ENCODE measurements at regions not wholly inside any gene's neighbourhood (a gene's known extent, or its start where the extent isn't known, plus 50 kb on each side); places are given as distances from the start of the nearest gene placed in this dataset.

DNA sequence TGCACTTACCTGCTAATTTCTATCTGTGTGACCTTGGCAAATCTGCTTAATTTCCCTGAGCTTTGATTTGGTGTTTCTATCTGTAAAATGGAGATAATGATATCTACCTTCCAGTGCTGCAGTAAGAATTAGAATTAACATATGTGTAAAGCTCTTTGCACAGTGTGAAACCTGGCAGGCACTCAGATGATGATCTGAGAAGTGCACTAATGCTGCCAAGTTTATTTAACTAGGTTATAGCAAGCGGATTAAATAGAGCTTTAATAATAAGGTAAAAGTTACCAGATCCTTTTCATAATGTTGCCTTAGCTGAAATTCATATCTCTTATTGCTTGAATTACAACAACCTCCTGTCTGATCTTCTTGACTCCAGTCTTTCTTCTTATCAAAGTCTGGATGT, 315.3 kb upstream of the CD180 start:
- ATAC-seq = no peak
- TF ChIP-seq ZNF70 (CRISPR knock-in tag; IDR thresholded peaks at IDR 0.05) (no peak), ZNF565 (CRISPR knock-in tag; conservative IDR thresholded peaks at IDR 0.05; ENCODE audit: low read depth) (no peak)

DNA sequence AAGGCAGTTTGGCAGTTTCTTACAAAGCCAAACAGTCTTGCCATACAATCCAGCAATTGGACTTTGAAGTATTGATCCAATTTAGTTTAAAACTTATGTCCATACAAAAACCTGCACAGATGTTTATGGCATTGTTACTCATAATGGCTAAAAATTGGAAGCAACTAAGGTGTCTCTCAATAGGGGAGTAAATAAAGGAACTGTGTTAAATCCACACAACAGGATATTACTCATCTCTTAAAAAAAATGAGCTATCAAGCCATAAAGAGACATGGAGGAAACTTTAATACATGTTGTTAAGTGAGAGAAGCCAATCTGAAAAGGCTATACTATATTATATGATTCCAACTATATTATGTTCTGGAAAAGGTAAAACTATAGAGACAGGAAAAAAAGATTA, 313.6 kb upstream of the CD180 start:
- TF ChIP-seq, protein P1, sequence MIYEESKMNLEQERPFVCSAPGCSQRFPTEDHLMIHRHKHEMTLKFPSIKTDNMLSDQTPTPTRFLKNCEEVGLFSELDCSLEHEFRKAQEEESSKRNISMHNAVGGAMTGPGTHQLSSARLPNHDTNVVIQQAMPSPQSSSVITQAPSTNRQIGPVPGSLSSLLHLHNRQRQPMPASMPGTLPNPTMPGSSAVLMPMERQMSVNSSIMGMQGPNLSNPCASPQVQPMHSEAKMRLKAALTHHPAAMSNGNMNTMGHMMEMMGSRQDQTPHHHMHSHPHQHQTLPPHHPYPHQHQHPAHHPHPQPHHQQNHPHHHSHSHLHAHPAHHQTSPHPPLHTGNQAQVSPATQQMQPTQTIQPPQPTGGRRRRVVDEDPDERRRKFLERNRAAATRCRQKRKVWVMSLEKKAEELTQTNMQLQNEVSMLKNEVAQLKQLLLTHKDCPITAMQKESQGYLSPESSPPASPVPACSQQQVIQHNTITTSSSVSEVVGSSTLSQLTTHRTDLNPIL (CRISPR knock-in tag; IDR thresholded peaks at IDR 0.05; ENCODE audit: low read depth) = no peak
- TF ChIP-seq PPARA (CRISPR knock-in tag; IDR thresholded peaks at IDR 0.05; ENCODE audit: borderline replicate concordance) (no peak), SNAI2 (CRISPR knock-in tag; IDR thresholded peaks at IDR 0.05) (no peak), ZC3H10 (CRISPR knock-in tag; IDR thresholded peaks at IDR 0.05) (no peak)
- TF ChIP-seq, protein P2, sequence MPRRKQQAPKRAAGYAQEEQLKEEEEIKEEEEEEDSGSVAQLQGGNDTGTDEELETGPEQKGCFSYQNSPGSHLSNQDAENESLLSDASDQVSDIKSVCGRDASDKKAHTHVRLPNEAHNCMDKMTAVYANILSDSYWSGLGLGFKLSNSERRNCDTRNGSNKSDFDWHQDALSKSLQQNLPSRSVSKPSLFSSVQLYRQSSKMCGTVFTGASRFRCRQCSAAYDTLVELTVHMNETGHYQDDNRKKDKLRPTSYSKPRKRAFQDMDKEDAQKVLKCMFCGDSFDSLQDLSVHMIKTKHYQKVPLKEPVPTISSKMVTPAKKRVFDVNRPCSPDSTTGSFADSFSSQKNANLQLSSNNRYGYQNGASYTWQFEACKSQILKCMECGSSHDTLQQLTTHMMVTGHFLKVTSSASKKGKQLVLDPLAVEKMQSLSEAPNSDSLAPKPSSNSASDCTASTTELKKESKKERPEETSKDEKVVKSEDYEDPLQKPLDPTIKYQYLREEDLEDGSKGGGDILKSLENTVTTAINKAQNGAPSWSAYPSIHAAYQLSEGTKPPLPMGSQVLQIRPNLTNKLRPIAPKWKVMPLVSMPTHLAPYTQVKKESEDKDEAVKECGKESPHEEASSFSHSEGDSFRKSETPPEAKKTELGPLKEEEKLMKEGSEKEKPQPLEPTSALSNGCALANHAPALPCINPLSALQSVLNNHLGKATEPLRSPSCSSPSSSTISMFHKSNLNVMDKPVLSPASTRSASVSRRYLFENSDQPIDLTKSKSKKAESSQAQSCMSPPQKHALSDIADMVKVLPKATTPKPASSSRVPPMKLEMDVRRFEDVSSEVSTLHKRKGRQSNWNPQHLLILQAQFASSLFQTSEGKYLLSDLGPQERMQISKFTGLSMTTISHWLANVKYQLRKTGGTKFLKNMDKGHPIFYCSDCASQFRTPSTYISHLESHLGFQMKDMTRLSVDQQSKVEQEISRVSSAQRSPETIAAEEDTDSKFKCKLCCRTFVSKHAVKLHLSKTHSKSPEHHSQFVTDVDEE (CRISPR knock-in tag; IDR thresholded peaks at IDR 0.05) = no peak
- ATAC-seq = no peak

DNA sequence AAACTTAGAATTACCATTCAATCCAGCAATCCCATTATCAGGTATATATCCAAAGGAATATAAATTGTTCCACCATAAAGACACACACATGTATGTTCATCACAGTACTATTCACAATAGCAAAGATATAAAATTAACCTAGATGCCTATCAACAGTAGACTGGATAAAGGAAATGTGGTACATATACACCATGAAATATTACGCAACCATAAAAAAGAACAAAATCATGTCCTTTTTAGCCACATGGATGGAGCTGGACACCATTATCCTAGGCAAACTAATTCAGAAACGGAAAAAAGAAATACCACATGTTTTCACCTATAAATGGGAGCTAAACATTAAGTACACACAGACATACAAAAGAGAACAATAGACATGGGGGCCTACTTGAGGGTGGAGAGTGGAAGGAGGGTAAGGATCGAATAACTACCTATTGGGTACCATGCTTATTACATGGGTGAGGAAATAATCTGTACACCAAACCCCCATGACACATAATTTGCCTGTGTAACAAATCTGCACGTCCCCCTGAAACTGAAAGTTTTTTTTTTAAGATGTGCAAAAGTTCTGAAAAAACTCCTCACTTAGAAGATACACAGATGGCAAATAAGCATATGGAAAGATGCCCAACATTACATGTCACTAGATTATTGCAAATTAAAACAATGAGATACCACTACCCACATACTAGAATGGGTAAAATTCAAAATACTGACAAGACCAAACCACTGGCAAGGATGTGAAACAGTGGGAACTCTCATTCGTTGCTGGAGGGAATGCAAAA, 313.0 kb upstream of the CD180 start:
- TF ChIP-seq, protein P3, sequence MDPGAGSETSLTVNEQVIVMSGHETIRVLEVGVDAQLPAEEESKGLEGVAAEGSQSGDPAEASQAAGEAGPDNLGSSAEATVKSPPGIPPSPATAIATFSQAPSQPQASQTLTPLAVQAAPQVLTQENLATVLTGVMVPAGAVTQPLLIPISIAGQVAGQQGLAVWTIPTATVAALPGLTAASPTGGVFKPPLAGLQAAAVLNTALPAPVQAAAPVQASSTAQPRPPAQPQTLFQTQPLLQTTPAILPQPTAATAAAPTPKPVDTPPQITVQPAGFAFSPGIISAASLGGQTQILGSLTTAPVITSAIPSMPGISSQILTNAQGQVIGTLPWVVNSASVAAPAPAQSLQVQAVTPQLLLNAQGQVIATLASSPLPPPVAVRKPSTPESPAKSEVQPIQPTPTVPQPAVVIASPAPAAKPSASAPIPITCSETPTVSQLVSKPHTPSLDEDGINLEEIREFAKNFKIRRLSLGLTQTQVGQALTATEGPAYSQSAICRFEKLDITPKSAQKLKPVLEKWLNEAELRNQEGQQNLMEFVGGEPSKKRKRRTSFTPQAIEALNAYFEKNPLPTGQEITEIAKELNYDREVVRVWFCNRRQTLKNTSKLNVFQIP (CRISPR knock-in tag; IDR thresholded peaks at IDR 0.05; ENCODE audit: borderline replicate concordance, low read depth) = no peak
- no peak for TF ChIP-seq ZNF70 (CRISPR knock-in tag; IDR thresholded peaks at IDR 0.05)
- TF ChIP-seq, protein P4, sequence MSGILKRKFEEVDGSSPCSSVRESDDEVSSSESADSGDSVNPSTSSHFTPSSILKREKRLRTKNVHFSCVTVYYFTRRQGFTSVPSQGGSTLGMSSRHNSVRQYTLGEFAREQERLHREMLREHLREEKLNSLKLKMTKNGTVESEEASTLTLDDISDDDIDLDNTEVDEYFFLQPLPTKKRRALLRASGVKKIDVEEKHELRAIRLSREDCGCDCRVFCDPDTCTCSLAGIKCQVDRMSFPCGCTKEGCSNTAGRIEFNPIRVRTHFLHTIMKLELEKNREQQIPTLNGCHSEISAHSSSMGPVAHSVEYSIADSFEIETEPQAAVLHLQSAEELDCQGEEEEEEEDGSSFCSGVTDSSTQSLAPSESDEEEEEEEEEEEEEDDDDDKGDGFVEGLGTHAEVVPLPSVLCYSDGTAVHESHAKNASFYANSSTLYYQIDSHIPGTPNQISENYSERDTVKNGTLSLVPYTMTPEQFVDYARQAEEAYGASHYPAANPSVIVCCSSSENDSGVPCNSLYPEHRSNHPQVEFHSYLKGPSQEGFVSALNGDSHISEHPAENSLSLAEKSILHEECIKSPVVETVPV (CRISPR knock-in tag; IDR thresholded peaks at IDR 0.05) = no peak
- no peak for TF ChIP-seq CSDC2 (CRISPR knock-in tag; IDR thresholded peaks at IDR 0.05)
- no peak for TF ChIP-seq ZC3H10 (CRISPR knock-in tag; IDR thresholded peaks at IDR 0.05)
- TF ChIP-seq, protein P5, sequence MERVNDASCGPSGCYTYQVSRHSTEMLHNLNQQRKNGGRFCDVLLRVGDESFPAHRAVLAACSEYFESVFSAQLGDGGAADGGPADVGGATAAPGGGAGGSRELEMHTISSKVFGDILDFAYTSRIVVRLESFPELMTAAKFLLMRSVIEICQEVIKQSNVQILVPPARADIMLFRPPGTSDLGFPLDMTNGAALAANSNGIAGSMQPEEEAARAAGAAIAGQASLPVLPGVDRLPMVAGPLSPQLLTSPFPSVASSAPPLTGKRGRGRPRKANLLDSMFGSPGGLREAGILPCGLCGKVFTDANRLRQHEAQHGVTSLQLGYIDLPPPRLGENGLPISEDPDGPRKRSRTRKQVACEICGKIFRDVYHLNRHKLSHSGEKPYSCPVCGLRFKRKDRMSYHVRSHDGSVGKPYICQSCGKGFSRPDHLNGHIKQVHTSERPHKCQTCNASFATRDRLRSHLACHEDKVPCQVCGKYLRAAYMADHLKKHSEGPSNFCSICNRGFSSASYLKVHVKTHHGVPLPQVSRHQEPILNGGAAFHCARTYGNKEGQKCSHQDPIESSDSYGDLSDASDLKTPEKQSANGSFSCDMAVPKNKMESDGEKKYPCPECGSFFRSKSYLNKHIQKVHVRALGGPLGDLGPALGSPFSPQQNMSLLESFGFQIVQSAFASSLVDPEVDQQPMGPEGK (CRISPR knock-in tag; IDR thresholded peaks at IDR 0.05; ENCODE audit: borderline replicate concordance) = no peak
- TF ChIP-seq ZNF8 (CRISPR knock-in tag; IDR thresholded peaks at IDR 0.05) = no peak
- no peak for ATAC-seq

DNA sequence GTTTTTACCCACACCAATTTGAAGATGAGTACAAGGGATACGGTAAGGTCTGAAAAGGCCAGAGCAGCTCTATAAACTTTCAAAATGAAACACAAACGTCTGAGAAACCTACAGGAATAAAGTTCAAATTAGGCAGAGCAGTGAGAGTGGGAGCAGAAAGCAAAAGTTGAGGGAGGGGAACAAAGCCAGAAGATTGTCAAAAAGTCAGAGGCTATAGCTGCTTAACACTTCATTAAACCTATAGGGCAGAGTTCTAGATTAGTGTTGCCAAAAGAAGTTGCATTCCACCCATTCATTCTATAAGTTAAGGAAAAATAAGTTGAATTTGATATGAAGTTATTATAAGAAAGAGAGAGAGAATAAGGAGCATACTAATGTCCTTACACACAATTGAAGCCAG, 309.6 kb upstream of the CD180 start:
- ATAC-seq = no peak
- TF ChIP-seq TCF4 (CRISPR knock-in tag; IDR thresholded peaks at IDR 0.05; ENCODE audit: borderline replicate concordance) (no peak), BACH2 (CRISPR knock-in tag; IDR thresholded peaks at IDR 0.05; ENCODE audit: borderline replicate concordance) (no peak), ZFP3 (CRISPR knock-in tag; IDR thresholded peaks at IDR 0.05) (no peak), ISL1 (CRISPR knock-in tag; IDR thresholded peaks at IDR 0.05) (no peak), ESRRG (CRISPR knock-in tag; IDR thresholded peaks at IDR 0.05) (no peak), RARB (CRISPR knock-in tag; IDR thresholded peaks at IDR 0.05) (no peak), PPARA (CRISPR knock-in tag; IDR thresholded peaks at IDR 0.05; ENCODE audit: borderline replicate concordance) (no peak), ARNTL (CRISPR knock-in tag; IDR thresholded peaks at IDR 0.05; ENCODE audit: borderline replicate concordance, low read depth) (no peak), ZC3H10 (CRISPR knock-in tag; IDR thresholded peaks at IDR 0.05) (no peak), TOX (CRISPR knock-in tag; IDR thresholded peaks at IDR 0.05; ENCODE audit: borderline replicate concordance) (no peak), SNAI2 (CRISPR knock-in tag; IDR thresholded peaks at IDR 0.05) (no peak)
- TF ChIP-seq, protein P3 (CRISPR knock-in tag; IDR thresholded peaks at IDR 0.05; ENCODE audit: borderline replicate concordance, low read depth) = no peak
- TF ChIP-seq, protein P4 (CRISPR knock-in tag; IDR thresholded peaks at IDR 0.05) = no peak
- TF ChIP-seq, protein P5 (CRISPR knock-in tag; IDR thresholded peaks at IDR 0.05; ENCODE audit: borderline replicate concordance) = no peak

All from SK-N-SH treated with all-trans-retinoic acid at 6 μM for 48 hours (cell line).